Parathyroid adenoma (tissue), 2 donors: ENCODE measurements at regions not wholly inside any gene's neighbourhood (a gene's known extent, or its start where the extent isn't known, plus 50 kb on each side); places are given as distances from the start of the nearest gene placed in this dataset.

Experiments used
- H2AFZ ChIP-seq: fragments of 300-600 bp; sonication (generic); one replicate; pipeline ENCODE4 v1.7.0; 2017; ENCODE audit warnings: antibody characterized with exemption, mild to moderate bottlenecking
- H3K27ac ChIP-seq: fragments of 300-600 bp; sonication (generic); one replicate; pipeline ENCODE4 v1.7.0; 2017
- H3K27me3 ChIP-seq: fragments of 300-600 bp; sonication (generic); one replicate; pipeline ENCODE4 v1.7.0; 2017; ENCODE audit warnings: low read length; ENCODE audit not compliant: control insufficient read depth, insufficient read depth
- H3K36me3 ChIP-seq: fragments of 300-600 bp; sonication (generic); one replicate; pipeline ENCODE4 v1.7.0; 2017; ENCODE audit warnings: low read length; ENCODE audit not compliant: control insufficient read depth, insufficient read depth
- H3K4me1 ChIP-seq: fragments of 300-600 bp; sonication (generic); one replicate; pipeline ENCODE4 v1.7.0; 2017; ENCODE audit warnings: control low read depth
- H3K4me2 ChIP-seq: fragments of 300-600 bp; sonication (generic); one replicate; pipeline ENCODE4 v1.7.0; 2017; ENCODE audit warnings: low read length
- H3K4me3 ChIP-seq: fragments of 300-600 bp; sonication (generic); one replicate; pipeline ENCODE4 v1.7.0; 2017; ENCODE audit warnings: low read depth, low read length
- H3K79me2 ChIP-seq: fragments of 300-600 bp; sonication (generic); one replicate; pipeline ENCODE4 v1.7.0; 2017; ENCODE audit warnings: control low read depth
- H3K9ac ChIP-seq: fragments of 300-600 bp; sonication (generic); one replicate; pipeline ENCODE4 v1.7.0; 2017; ENCODE audit warnings: mild to moderate bottlenecking
- H3K9me3 ChIP-seq: fragments of 300-600 bp; sonication (generic); one replicate; pipeline ENCODE4 v1.7.0; 2017; ENCODE audit warnings: low read length; ENCODE audit not compliant: control insufficient read depth
- TF ChIP-seq, protein P1 (sequence below): fragments of 300-600 bp; sonication (generic); IDR thresholded peaks from one replicate; pipeline ENCODE4 v1.7.0; 2017; ENCODE audit warnings: antibody characterized with exemption, mild to moderate bottlenecking
- donor health status: primary hyperparathyroidism.

DNA sequence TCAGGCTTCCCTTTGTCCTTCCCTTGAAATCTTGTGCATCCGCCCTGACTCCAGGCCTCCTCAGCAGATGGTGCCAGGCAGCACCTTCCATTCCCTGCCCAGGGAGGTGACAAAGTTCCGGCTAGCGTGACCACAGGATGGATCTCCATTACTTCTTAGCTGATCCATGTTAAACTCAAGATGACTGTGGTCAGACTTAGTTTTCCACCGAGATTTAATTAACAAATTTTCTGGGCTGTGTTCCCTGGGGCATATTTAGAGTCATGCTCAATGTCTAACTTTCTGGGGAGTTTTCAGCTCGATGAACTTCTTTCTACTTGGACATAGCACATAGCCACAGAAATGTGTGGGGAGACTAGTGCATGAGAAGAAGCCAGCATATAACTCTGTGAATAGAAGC is 215.1 kb upstream of the SFRP2 start:
- no peaks in the 10 kb centered on the region for H3K27me3 ChIP-seq
- TF ChIP-seq, protein P1, sequence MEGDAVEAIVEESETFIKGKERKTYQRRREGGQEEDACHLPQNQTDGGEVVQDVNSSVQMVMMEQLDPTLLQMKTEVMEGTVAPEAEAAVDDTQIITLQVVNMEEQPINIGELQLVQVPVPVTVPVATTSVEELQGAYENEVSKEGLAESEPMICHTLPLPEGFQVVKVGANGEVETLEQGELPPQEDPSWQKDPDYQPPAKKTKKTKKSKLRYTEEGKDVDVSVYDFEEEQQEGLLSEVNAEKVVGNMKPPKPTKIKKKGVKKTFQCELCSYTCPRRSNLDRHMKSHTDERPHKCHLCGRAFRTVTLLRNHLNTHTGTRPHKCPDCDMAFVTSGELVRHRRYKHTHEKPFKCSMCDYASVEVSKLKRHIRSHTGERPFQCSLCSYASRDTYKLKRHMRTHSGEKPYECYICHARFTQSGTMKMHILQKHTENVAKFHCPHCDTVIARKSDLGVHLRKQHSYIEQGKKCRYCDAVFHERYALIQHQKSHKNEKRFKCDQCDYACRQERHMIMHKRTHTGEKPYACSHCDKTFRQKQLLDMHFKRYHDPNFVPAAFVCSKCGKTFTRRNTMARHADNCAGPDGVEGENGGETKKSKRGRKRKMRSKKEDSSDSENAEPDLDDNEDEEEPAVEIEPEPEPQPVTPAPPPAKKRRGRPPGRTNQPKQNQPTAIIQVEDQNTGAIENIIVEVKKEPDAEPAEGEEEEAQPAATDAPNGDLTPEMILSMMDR, result no peak
- no peak overlapping the region for H2AFZ ChIP-seq
- H3K79me2 ChIP-seq, result no peaks in the 10 kb centered on the region
- H3K9ac ChIP-seq, result no peak overlapping the region
- H3K36me3 ChIP-seq, result no peaks in the 10 kb centered on the region
- H3K4me2 ChIP-seq, result no peak overlapping the region
- no peak overlapping the region for H3K27ac ChIP-seq
- no peaks in the 10 kb centered on the region for H3K4me1 ChIP-seq
- no peak overlapping the region for H3K4me3 ChIP-seq
- no peaks in the 10 kb centered on the region for H3K9me3 ChIP-seq

DNA sequence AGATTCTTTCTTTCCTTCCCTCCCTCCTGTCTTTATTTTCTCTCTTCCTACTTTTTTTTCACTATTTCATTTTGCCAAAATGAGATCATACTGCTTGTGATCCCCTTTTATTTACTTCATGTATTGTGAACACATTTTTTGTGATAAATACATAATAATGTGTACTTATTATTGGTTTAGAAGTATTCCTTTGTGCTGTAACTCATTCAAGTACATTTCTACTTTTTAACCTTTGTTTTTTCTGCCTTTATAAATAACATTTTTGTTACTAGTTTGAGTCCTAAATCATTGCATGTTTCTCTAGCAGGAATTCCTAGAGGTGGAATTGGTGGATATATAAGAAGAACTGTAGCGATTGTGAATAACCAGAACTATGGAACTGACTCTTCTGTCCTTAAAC is 214.5 kb upstream of the SFRP2 start:
- H3K36me3 ChIP-seq, result no peaks in the 10 kb centered on the region
- H3K79me2 ChIP-seq, result no peaks in the 10 kb centered on the region
- no peak overlapping the region for H3K9ac ChIP-seq
- H3K9me3 ChIP-seq, result no peaks in the 10 kb centered on the region
- no peak overlapping the region for H3K4me2 ChIP-seq
- H3K27me3 ChIP-seq, result no peaks in the 10 kb centered on the region
- no peaks in the 10 kb centered on the region for H3K4me1 ChIP-seq
- TF ChIP-seq, protein P1, result no peak
- no peak overlapping the region for H3K27ac ChIP-seq
- no peak overlapping the region for H2AFZ ChIP-seq
- H3K4me3 ChIP-seq, result no peak overlapping the region

DNA sequence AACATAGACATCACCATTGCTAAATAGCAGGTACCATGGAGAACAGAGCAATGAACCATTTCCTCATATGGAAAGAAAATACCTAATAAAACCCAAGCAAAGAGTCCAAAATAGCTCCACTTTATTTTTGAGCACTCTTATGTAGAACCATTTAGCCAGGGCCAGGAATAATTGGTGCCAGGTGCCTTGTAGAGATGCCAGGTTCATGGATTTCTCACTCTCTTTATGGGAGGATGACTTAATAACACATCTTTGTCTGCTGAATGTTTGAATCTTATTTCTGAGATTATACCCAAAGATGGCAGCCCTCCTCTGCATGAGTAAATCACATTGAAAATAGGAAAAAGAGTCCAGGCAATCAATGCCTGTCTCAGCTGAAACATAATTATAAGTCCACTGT is 212.3 kb upstream of the SFRP2 start:
- H3K36me3 ChIP-seq, result no peaks in the 10 kb centered on the region
- H3K4me2 ChIP-seq, result no peak overlapping the region
- H3K79me2 ChIP-seq, result no peaks in the 10 kb centered on the region
- H2AFZ ChIP-seq, result no peak overlapping the region
- H3K27me3 ChIP-seq, result no peaks in the 10 kb centered on the region
- no peak overlapping the region for H3K9ac ChIP-seq
- H3K4me3 ChIP-seq, result no peak overlapping the region
- H3K9me3 ChIP-seq, result no peaks in the 10 kb centered on the region
- H3K27ac ChIP-seq, result no peak overlapping the region
- no peaks in the 10 kb centered on the region for H3K4me1 ChIP-seq
- TF ChIP-seq, protein P1, result no peak

DNA sequence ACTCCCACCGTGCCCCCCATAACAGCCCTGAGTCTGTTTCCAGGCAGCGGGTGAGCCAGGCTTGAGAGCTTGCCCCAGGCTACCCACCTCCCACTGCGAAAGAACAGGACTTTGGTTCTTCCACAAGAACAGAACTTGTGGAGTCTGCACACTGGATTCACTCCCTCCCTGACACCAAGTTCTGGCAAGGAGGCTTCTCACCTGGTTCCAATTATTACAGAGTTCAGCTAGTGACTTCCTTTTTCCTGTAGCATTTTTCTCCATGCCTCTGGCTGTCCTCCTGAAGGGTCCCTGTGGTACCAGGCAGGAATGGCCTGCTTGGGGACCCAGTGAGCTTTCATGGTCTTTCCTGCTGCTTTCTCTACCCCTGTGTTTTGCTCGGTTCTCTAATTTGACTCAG is 208.6 kb upstream of the SFRP2 start:
- Histone ChIP-seq H2AFZ (no peak overlapping the region), H3K4me2 (no peak overlapping the region), H3K27me3 (no peaks in the 10 kb centered on the region), H3K27ac (no peak overlapping the region), H3K4me3 (no peak overlapping the region), H3K36me3 (no peaks in the 10 kb centered on the region), H3K79me2 (no peaks in the 10 kb centered on the region), H3K9ac (no peak overlapping the region), H3K9me3 (no peaks in the 10 kb centered on the region), H3K4me1 (no peaks in the 10 kb centered on the region)
- TF ChIP-seq, protein P1, result no peak

DNA sequence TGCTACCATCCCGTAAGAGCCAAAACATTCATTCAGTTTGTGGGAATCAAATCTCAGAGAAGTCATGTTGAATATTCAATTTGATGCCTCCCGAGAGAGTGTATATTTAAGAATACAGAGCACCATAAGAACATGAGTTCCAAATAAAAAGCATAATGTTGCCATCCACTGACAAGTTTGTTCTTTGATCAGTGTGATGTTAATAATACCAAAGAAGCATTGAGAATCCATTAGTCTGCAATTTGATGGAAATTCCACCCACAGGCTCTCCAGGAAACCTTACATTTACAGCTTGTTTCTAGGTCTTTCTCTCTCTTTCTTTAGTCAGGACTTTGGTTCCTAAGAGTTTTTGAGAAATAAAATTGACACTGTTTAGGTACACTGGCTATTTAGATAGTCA is 200.6 kb upstream of the SFRP2 start:
- Histone ChIP-seq H3K9ac (no peak overlapping the region), H3K9me3 (no peaks in the 10 kb centered on the region), H3K36me3 (no peaks in the 10 kb centered on the region), H3K4me3 (no peak overlapping the region), H3K27ac (no peak overlapping the region), H3K79me2 (no peaks in the 10 kb centered on the region), H3K4me1 (no peaks in the 10 kb centered on the region), H3K27me3 (no peaks in the 10 kb centered on the region), H3K4me2 (no peak overlapping the region), H2AFZ (no peak overlapping the region)
- TF ChIP-seq, protein P1, result no peak
